Neural progenitor cell (in vitro differentiated cells): ENCODE measurements at regions not wholly inside any gene's neighbourhood (a gene's known extent, or its start where the extent isn't known, plus 50 kb on each side); places are given as distances from the start of the nearest gene placed in this dataset.

ENCODE experiments used
- DNase-seq: peaks from one replicate; pipeline ENCODE4 v3.0.0-alpha.2; 2016; ENCODE audit warnings: low spot score
- H2AFZ ChIP-seq: fragments of 200-600 bp; sonication (generic); replicated peaks from 2 replicates; pipeline ENCODE4 v1.6.1; 2016; ENCODE audit warnings: antibody characterized with exemption
- H3F3A ChIP-seq: fragments of 200-600 bp; sonication (generic); 2 replicates; pipeline ENCODE4 v1.6.1; 2016; ENCODE audit warnings: antibody characterized with exemption, low read depth
- H3K27ac ChIP-seq: fragments of 200-600 bp; sonication (generic); 2 replicates; pipeline ENCODE4 v1.5.1; 2016; ENCODE audit warnings: mild to moderate bottlenecking
- H3K27me3 ChIP-seq: fragments of 200-600 bp; sonication (generic); 2 replicates; pipeline ENCODE4 v1.6.1; 2016; ENCODE audit warnings: mild to moderate bottlenecking, moderate library complexity
- H3K36me3 ChIP-seq: fragments of 200-600 bp; sonication (generic); 2 replicates; pipeline ENCODE4 v1.5.1; 2016
- H3K4me1 ChIP-seq: fragments of 200-600 bp; sonication (generic); 2 replicates; pipeline ENCODE4 v1.6.1; 2016; ENCODE audit warnings: mixed run types
- H3K4me2 ChIP-seq: fragments of 200-600 bp; sonication (generic); 2 replicates; pipeline ENCODE4 v1.6.1; 2016
- H3K4me3 ChIP-seq: fragments of 200-600 bp; sonication (generic); 2 replicates; pipeline ENCODE4 v1.5.1; 2016
- H3K79me2 ChIP-seq: fragments of 200-600 bp; sonication (generic); 2 replicates; pipeline ENCODE4 v1.6.1; 2016; ENCODE audit warnings: low read depth
- H3K9ac ChIP-seq: fragments of 200-600 bp; sonication (generic); 2 replicates; pipeline ENCODE4 v1.6.1; 2016
- H3K9me3 ChIP-seq: fragments of 200-600 bp; sonication (generic); 2 replicates; pipeline ENCODE4 v1.5.1; 2016; ENCODE audit warnings: low read depth
- H4K20me1 ChIP-seq: fragments of 200-600 bp; sonication (generic); 2 replicates; pipeline ENCODE4 v1.6.1; 2016; ENCODE audit warnings: low read depth
- H3K27ac Mint-ChIP-seq: 3 replicates; pipeline ENCODE4 v1.8.0; 2021; ENCODE audit warnings: mixed read lengths
- H3K27me3 Mint-ChIP-seq: 2 replicates; pipeline ENCODE4 v1.8.0; 2022; ENCODE audit warnings: low read depth, mild to moderate bottlenecking, inconsistent platforms, moderate library complexity, mixed read lengths; ENCODE audit not compliant: insufficient read depth
- H3K36me3 Mint-ChIP-seq: 3 replicates; pipeline ENCODE4 v1.8.0; 2021; ENCODE audit warnings: mixed read lengths
- H3K4me1 Mint-ChIP-seq: 3 replicates; pipeline ENCODE4 v1.8.0; 2021; ENCODE audit warnings: mixed read lengths
- H3K4me3 Mint-ChIP-seq: 3 replicates; pipeline ENCODE4 v1.8.0; 2021; ENCODE audit warnings: mild to moderate bottlenecking, moderate library complexity, mixed read lengths
- H3K9me3 Mint-ChIP-seq: 3 replicates; pipeline ENCODE4 v1.8.0; 2020; ENCODE audit warnings: mixed read lengths
- CTCF ChIP-seq: fragments of 200-600 bp; sonication (generic); IDR thresholded peaks from 2 replicates; pipeline ENCODE4 v1.5.1; 2017; ENCODE audit warnings: antibody characterized with exemption, mild to moderate bottlenecking
- EZH2 ChIP-seq: fragments of 200-600 bp; sonication (generic); IDR thresholded peaks from 2 replicates; pipeline ENCODE4 v1.6.1; 2017; ENCODE audit warnings: antibody characterized with exemption, mild to moderate bottlenecking, moderate library complexity
- EZH2phosphoT487 ChIP-seq: fragments of 200-600 bp; sonication (generic); IDR thresholded peaks from 2 replicates; pipeline ENCODE4 v1.6.1; 2017; ENCODE audit warnings: antibody characterized with exemption

- no peaks in the 10 kb centered on the region for H3F3A ChIP-seq
- DNase-seq: no peak
- Mint-ChIP-seq H3K27me3 (no peaks in the 10 kb centered on the region), H3K4me3 (no peak overlapping the region), H3K36me3 (peaks cover 3% of the 10 kb centered on the region), H3K27ac (no peak overlapping the region), H3K4me1 (peaks cover 14% of the 10 kb centered on the region), H3K9me3 (peaks cover 2% of the 10 kb centered on the region)
- H4K20me1 ChIP-seq: no peaks in the 10 kb centered on the region
- H3K4me2 ChIP-seq: no peak overlapping the region
- H3K9me3 ChIP-seq: no peaks in the 10 kb centered on the region
- TF ChIP-seq CTCF (no peak), EZH2 (no peak), EZH2phosphoT487 (no peak)
- H3K9ac ChIP-seq: no peak overlapping the region
- H3K4me1 ChIP-seq: peaks cover 5% of the 10 kb centered on the region
- no peak overlapping the region for H3K27ac ChIP-seq
- H3K79me2 ChIP-seq: no peaks in the 10 kb centered on the region
- H3K4me3 ChIP-seq: no peak overlapping the region
- H3K27me3 ChIP-seq: no peaks in the 10 kb centered on the region
- H3K36me3 ChIP-seq: no peaks in the 10 kb centered on the region
- no peak overlapping the region for H2AFZ ChIP-seq
These were observed 163.9 kb upstream of the GBE1 start for GRCh38 chr3:81925385-81925784.

GRCh38 chr3:81923038-81923437, 161.6 kb upstream of the GBE1 start:
- Histone ChIP-seq H3K79me2 (no peaks in the 10 kb centered on the region), H3K36me3 (no peaks in the 10 kb centered on the region), H3K27me3 (no peaks in the 10 kb centered on the region), H3F3A (no peaks in the 10 kb centered on the region), H3K4me3 (no peak overlapping the region), H3K4me2 (no peak overlapping the region), H4K20me1 (no peaks in the 10 kb centered on the region), H2AFZ (no peak overlapping the region), H3K9me3 (no peaks in the 10 kb centered on the region), H3K27ac (no peak overlapping the region), H3K9ac (no peak overlapping the region), H3K4me1 (peaks cover 16% of the 10 kb centered on the region)
- Mint-ChIP-seq H3K9me3 (peaks cover 4% of the 10 kb centered on the region), H3K4me3 (no peak overlapping the region), H3K36me3 (peaks cover 3% of the 10 kb centered on the region), H3K27me3 (no peaks in the 10 kb centered on the region), H3K27ac (no peak overlapping the region), H3K4me1 (peaks cover 21% of the 10 kb centered on the region)
- DNase-seq: no peak
- TF ChIP-seq CTCF (no peak), EZH2phosphoT487 (no peak), EZH2 (no peak)

- no peaks in the 10 kb centered on the region for H3K36me3 ChIP-seq
- H3K27me3 ChIP-seq: no peaks in the 10 kb centered on the region
- no peak overlapping the region for H2AFZ ChIP-seq
- no peak for TF ChIP-seq EZH2
- TF ChIP-seq CTCF: no peak
- TF ChIP-seq EZH2phosphoT487: no peak
- no peaks in the 10 kb centered on the region for H3F3A ChIP-seq
- H3K4me3 Mint-ChIP-seq: no peak overlapping the region
- no peak overlapping the region for H3K4me3 ChIP-seq
- peaks cover 3% of the 10 kb centered on the region for H3K36me3 Mint-ChIP-seq
- H3K4me2 ChIP-seq: no peak overlapping the region
- DNase-seq: no peak
- no peak overlapping the region for H3K27ac ChIP-seq
- peaks cover 21% of the 10 kb centered on the region for H3K4me1 Mint-ChIP-seq
- no peak overlapping the region for H3K27ac Mint-ChIP-seq
- H4K20me1 ChIP-seq: no peaks in the 10 kb centered on the region
- no peaks in the 10 kb centered on the region for H3K27me3 Mint-ChIP-seq
- no peaks in the 10 kb centered on the region for H3K79me2 ChIP-seq
- no peak overlapping the region for H3K9ac ChIP-seq
- H3K9me3 Mint-ChIP-seq: peaks cover 4% of the 10 kb centered on the region
- H3K9me3 ChIP-seq: no peaks in the 10 kb centered on the region
- H3K4me1 ChIP-seq: peaks cover 16% of the 10 kb centered on the region
These were observed 161.0 kb upstream of the GBE1 start for GRCh38 chr3:81922404-81922803.

GRCh38 chr3:81920816-81921215, 159.4 kb upstream of the GBE1 start:
- H3K9me3 Mint-ChIP-seq: peaks cover 10% of the 10 kb centered on the region
- Histone ChIP-seq H3K79me2 (no peaks in the 10 kb centered on the region), H3K27me3 (no peaks in the 10 kb centered on the region), H4K20me1 (no peaks in the 10 kb centered on the region), H3K27ac (no peak overlapping the region), H2AFZ (no peak overlapping the region), H3K4me1 (peaks cover 16% of the 10 kb centered on the region), H3K4me2 (no peak overlapping the region), H3F3A (no peaks in the 10 kb centered on the region), H3K9ac (no peak overlapping the region), H3K36me3 (no peaks in the 10 kb centered on the region), H3K4me3 (no peak overlapping the region), H3K9me3 (no peaks in the 10 kb centered on the region)
- peaks cover 21% of the 10 kb centered on the region for H3K4me1 Mint-ChIP-seq
- no peak for DNase-seq
- peaks cover 3% of the 10 kb centered on the region for H3K36me3 Mint-ChIP-seq
- no peak overlapping the region for H3K4me3 Mint-ChIP-seq
- TF ChIP-seq CTCF (no peak), EZH2phosphoT487 (no peak), EZH2 (no peak)
- H3K27me3 Mint-ChIP-seq: no peaks in the 10 kb centered on the region
- H3K27ac Mint-ChIP-seq: peak overlapping the region; percentile 20
